HG03469 (cell line): ENCODE measurements at regions not wholly inside any gene's neighbourhood (a gene's known extent, or its start where the extent isn't known, plus 50 kb on each side); places are given as distances from the start of the nearest gene placed in this dataset.
"Not testable (repeated sequence)": the region's sequence is repeated elsewhere in the genome, so short reads cannot be mapped to it uniquely, and the experiment has no call there.

Experiments used
- ATAC-seq: cut with Tn5 transposase; IDR thresholded peaks from one replicate; pipeline ENCODE4 v1.9.1; 2021; ENCODE audit warnings: mild to moderate bottlenecking, moderate library complexity, moderate number of reproducible peaks; ENCODE audit not compliant: unreplicated experiment

- no peak for ATAC-seq
Measured at GRCh38 chr16:60816461-60816860, 1219.8 kb downstream of the CDH8 start.

- ATAC-seq = no peak
Measured at GRCh38 chr16:60815865-60816264, 1220.4 kb downstream of the CDH8 start.

- ATAC-seq = no peak
Measured at GRCh38 chr16:60815033-60815432, 1221.2 kb downstream of the CDH8 start.

GRCh38 chr16:60811657-60812056 lies 1224.6 kb downstream of the CDH8 start:
- ATAC-seq = no peak

GRCh38 chr16:60811051-60811608 lies 1225.1 kb downstream of the CDH8 start:
- no peak for ATAC-seq

- no peak for ATAC-seq
Measured at GRCh38 chr16:60810250-60810649, 1226.0 kb downstream of the CDH8 start.

DNA sequence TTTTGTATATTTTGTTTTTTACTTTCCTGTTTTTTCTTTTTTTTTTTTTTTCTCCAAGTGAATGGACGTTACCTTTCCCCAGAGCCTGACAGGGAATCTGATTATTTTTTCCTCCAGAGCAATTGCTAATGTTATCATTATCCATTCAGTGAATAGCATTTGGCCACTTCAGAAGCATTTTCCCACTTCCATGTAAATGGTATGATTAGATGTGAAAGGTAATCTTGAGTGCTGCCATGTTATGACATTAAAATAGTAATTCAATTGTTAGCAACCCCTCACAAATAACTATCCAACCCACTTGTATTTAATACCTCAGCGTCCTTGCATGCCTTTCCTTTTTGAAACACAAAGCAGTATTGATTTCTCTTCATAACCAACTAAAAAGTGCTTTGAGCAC lies 1243.8 kb downstream of the CDH8 start:
- no peak for ATAC-seq

- no peak for ATAC-seq
Measured at GRCh38 chr16:60788631-60789030, 1247.6 kb downstream of the CDH8 start.

DNA sequence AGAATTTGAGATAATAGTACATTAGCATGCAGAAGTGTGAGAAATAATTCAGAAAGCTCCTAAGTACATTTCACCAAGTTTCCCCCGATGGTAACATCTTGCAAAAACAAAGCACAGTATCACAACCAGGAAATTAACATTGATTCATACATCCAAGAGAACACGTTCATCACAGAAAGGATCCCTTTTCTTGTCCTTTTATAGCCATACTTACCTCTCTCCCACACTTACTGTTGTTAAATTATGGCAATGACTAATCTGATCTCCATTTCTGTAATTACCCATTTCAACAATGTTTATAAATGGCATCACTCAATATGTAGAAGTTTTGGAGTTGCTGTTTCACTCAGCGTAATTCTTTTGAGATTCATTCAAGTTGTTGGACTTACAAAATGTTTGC lies 1260.0 kb downstream of the CDH8 start:
- ATAC-seq = no peak

DNA sequence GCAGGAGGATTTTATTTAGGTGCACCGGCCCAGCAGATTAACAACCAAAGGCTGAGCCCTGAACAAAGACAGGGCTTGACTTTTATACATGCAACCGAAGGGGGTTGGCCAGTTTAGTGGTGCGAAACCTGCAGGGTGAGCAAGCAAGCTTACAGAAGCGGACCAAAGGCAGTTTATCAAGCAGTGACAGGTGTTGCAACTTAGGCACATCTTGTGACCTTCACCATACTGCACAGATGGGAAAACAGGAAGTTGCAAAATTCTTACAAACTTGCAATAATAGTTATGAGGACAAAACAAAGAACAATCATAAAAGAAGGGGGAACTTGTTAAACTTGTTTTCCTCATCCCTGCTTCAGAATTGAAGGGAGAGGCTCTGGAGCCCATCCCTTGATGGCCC lies 1265.1 kb downstream of the CDH8 start:
- ATAC-seq = no peak

- not testable (repeated sequence) for ATAC-seq
Measured at GRCh38 chr16:60770384-60770783, 1265.9 kb downstream of the CDH8 start.

- ATAC-seq = no peak
Measured at GRCh38 chr16:60763869-60764268, 1272.4 kb downstream of the CDH8 start.

DNA sequence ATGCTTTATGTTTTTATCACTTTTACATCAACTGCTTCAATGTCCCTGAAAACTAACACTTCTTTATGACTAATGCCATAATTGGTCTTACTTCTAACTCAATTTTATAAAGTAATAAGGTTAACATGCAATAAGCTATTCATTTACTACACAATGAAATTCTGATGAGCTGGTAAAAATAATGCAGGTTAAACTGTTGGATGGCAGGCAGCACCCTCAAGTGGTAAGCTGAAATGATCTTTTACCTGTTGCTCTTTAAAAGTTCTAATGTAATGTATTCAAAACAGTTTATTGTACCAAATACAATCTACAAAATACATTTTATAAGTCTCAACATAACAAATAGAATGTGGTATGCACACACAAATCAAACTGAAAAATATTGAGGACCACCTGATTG lies 1280.3 kb downstream of the CDH8 start:
- no peak for ATAC-seq

DNA sequence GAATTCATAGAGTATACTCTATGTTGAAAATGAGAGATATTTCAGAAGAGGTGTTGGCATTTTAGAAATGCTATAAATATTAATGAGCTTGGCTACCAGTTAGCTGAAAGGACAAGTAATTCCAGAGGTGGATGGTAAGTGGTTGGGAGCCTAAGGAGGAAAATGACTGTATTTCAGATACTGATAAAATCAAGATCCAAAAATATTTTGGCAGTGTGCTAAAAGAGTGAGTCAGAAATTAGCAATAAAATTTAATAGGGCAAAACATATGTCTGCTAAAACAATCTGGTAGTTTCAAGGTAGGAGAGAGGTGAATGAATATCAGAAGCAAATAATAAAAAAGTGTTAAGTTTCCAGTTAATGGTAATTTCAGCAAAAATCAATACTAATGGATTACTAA lies 1287.9 kb downstream of the CDH8 start:
- ATAC-seq = no peak

GRCh38 chr16:60744198-60744597 lies 1292.0 kb downstream of the CDH8 start:
- no peak for ATAC-seq

DNA sequence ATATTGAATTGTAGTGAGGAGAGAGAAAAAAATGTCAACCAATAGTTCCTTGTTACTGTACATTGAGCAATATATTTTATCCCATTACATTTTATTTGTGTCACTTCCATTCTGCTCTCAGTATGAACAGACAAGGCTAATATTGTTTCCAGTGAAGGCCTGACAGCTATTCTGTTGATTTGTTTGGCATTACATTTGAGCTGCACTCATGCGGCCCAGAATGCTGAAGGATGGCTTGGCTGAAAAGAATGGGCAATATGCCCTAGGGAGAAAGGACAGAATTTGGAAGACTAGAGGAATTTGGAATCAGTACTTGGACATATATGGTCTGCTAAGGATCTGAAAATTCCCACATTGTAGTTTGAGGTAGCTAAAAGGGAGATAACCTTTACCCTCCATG lies 1294.4 kb downstream of the CDH8 start:
- no peak for ATAC-seq

DNA sequence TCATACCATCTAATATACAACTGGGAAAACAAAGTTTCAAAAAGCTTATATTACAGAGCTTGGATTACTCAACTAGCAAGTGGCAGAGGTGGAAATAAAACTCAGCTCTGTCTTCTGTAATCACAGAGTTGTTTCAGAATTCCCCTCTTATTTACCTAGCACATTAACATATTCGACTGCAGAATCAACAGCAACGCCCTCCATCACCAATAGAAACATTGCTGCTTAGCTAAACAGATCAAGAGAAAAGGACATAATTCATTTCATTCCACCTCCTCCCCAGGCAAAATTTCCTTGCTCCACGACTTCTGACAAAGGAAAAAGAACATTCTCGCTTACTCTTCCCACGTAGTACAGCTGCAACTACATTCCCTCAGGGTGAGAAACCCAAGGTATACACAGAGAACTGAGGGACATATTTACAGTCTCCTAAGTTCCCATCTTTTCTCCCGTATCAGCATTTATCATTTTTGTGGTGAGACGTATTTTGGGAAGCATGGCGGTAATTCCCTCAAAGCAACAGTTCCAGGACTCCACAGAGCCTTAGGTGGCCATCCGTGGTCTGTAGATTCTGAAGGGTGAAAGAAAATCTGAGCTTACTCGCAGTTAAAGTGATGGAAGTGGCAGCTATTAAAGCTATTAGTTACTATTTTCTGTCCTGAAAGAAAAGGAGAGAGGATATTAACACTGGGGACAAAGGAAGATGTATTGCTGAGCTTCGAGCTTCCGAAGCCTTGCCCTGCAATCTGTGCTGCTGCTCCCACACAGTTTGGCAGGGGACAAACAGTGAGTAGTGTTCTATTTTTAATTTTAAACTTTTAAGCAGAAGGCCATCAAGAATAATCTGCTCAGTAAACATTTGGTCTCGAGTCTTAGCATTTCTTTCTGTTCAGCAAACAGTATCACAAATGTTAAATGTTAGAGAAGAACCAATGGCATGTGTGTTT lies 1296.2 kb downstream of the CDH8 start:
- ATAC-seq = no peak

DNA sequence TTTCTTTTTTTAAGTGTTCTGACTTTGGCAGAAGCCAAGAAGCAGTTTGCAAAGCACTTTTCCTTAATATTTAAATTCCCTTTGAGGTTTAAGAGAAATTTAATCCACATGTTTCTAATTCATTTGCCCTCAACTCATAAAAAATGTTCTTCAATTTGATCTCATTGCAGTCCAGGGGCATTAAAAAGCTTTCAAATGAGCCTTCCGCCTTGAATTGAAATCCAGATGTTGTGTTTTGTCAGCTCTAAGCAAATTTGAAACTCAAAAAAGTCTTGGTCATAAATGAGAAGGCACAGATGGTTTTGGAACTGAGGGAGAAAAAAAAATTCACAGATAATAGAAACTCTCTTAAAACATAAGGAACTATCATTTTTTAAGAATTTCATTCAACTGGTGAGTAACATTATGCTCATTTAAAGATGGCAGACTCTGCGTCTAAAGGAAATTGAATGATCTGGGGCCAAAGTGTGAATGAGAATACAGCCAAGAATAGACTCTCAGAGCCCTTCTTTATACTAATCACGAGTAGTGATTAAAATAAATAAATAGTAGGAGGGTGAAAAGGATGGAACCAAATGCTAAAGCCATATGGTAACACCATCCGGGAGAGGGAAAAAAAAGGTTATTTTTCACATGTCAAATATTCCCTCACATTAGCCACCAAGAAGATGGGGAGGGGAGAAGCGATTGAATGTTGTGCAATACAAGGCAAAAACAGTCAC lies 1304.7 kb downstream of the CDH8 start:
- no peak for ATAC-seq

- no peak for ATAC-seq
Measured at GRCh38 chr16:60729051-60729450, 1307.2 kb downstream of the CDH8 start.

- no peak for ATAC-seq
Measured at GRCh38 chr16:60727851-60728250, 1308.4 kb downstream of the CDH8 start.

- no peak for ATAC-seq
Measured at GRCh38 chr16:60720060-60720459, 1316.2 kb downstream of the CDH8 start.

- ATAC-seq = no peak
Measured at GRCh38 chr16:60717808-60718207, 1318.4 kb downstream of the CDH8 start.
